GM18517 (cell line): ENCODE measurements at regions not wholly inside any gene's neighbourhood (a gene's known extent, or its start where the extent isn't known, plus 50 kb on each side); places are given as distances from the start of the nearest gene placed in this dataset.

Experiments used
- ATAC-seq: cut with Tn5 transposase; IDR thresholded peaks from one replicate; pipeline ENCODE4 v1.9.1; 2021; ENCODE audit warnings: mild to moderate bottlenecking, moderate library complexity; ENCODE audit not compliant: unreplicated experiment

GRCh38 chr6:22668307-22668706, 98.9 kb downstream of the HDGFL1 start:
- ATAC-seq: no peak

- no peak for ATAC-seq
Measured at GRCh38 chr6:22668717-22669116, 99.4 kb downstream of the HDGFL1 start.

- ATAC-seq: no peak
Measured at GRCh38 chr6:22670605-22671004, 101.2 kb downstream of the HDGFL1 start.

- ATAC-seq: no peak
Measured at GRCh38 chr6:22673474-22673873, 104.1 kb downstream of the HDGFL1 start.

GRCh38 chr6:22680950-22681349, 111.6 kb downstream of the HDGFL1 start:
- no peak for ATAC-seq

- ATAC-seq: no peak
Measured at GRCh38 chr6:22681761-22682160, 112.4 kb downstream of the HDGFL1 start.

- ATAC-seq: no peak
Measured at GRCh38 chr6:22682979-22683378, 113.6 kb downstream of the HDGFL1 start.

GRCh38 chr6:22690446-22690845, 121.1 kb downstream of the HDGFL1 start:
- no peak for ATAC-seq

GRCh38 chr6:22694092-22694724, 124.8 kb downstream of the HDGFL1 start:
- ATAC-seq: no peak

- no peak for ATAC-seq
Measured at GRCh38 chr6:22696481-22696880, 127.1 kb downstream of the HDGFL1 start.

- ATAC-seq: no peak
Measured at GRCh38 chr6:22697306-22697705, 127.9 kb downstream of the HDGFL1 start.

GRCh38 chr6:22699151-22699550, 129.8 kb downstream of the HDGFL1 start:
- no peak for ATAC-seq

GRCh38 chr6:22706651-22707050, 137.3 kb downstream of the HDGFL1 start:
- ATAC-seq: no peak

GRCh38 chr6:22708469-22708868, 139.1 kb downstream of the HDGFL1 start:
- no peak for ATAC-seq

GRCh38 chr6:22709803-22710202, 140.4 kb downstream of the HDGFL1 start:
- ATAC-seq: no peak

GRCh38 chr6:22716721-22717120, 147.4 kb downstream of the HDGFL1 start:
- ATAC-seq: no peak

- no peak for ATAC-seq
Measured at GRCh38 chr6:22717915-22718314, 148.5 kb downstream of the HDGFL1 start.

- ATAC-seq: no peak
Measured at GRCh38 chr6:22722913-22723312, 153.5 kb downstream of the HDGFL1 start.

GRCh38 chr6:22726966-22727365, 157.6 kb downstream of the HDGFL1 start:
- no peak for ATAC-seq

GRCh38 chr6:22727710-22728109, 158.3 kb downstream of the HDGFL1 start:
- ATAC-seq: no peak

- ATAC-seq: no peak
Measured at GRCh38 chr6:22732176-22732970, 163.0 kb downstream of the HDGFL1 start.

GRCh38 chr6:22736740-22737139, 167.4 kb downstream of the HDGFL1 start:
- no peak for ATAC-seq

GRCh38 chr6:22737331-22737730, 168.0 kb downstream of the HDGFL1 start:
- ATAC-seq: no peak
